GM18909 (cell line): ENCODE measurements at regions not wholly inside any gene's neighbourhood (a gene's known extent, or its start where the extent isn't known, plus 50 kb on each side); places are given as distances from the start of the nearest gene placed in this dataset.

Experiments used
- ATAC-seq: cut with Tn5 transposase; IDR thresholded peaks from one replicate; pipeline ENCODE4 v1.9.1; 2021; ENCODE audit warnings: mild to moderate bottlenecking; ENCODE audit not compliant: unreplicated experiment, poor library complexity

GRCh38 chr2:129267559-129267958 is 711.9 kb upstream of the RAB6C start:
- ATAC-seq, result no peak

- ATAC-seq, result no peak
Measured at GRCh38 chr2:129273266-129274037, 706.0 kb upstream of the RAB6C start.

DNA sequence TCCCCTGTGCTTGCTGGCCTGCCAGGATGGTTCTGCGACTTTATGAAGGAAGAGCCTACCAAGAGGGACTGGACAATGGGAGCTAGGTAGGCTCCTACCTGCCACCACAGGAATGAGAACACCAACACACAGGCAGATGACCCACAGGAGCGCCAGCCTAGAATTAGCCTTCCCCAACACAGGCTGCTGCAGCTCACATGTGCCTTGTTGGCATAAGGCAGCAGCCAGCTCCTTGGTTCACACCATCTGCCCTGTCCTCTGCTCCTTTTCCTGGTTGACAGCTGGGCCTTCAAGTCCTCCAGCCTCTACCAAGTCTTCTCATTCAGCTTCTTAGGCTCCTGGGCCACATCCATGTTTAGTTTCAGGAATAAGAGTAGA is 705.4 kb upstream of the RAB6C start:
- no peak for ATAC-seq

DNA sequence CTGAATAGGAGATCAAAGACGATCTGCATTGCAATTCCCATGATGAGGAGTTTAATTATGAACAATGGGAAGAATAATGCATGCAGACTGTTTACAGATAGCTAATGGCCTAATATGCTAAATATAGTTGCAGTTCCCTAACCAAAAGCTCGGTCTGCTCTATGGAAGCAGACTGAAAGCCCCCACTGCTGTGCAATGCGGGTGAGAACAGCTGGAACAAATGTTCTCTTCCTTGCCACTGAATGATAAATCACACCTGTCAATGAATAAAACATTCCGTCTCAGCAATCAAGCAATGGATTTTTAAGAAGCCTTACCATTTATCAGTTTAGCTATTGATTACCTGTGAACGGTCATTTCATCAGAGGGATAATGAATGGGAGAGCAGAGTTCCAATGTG is 704.5 kb upstream of the RAB6C start:
- ATAC-seq, result no peak

GRCh38 chr2:129275706-129276105 is 703.8 kb upstream of the RAB6C start:
- ATAC-seq, result no peak

DNA sequence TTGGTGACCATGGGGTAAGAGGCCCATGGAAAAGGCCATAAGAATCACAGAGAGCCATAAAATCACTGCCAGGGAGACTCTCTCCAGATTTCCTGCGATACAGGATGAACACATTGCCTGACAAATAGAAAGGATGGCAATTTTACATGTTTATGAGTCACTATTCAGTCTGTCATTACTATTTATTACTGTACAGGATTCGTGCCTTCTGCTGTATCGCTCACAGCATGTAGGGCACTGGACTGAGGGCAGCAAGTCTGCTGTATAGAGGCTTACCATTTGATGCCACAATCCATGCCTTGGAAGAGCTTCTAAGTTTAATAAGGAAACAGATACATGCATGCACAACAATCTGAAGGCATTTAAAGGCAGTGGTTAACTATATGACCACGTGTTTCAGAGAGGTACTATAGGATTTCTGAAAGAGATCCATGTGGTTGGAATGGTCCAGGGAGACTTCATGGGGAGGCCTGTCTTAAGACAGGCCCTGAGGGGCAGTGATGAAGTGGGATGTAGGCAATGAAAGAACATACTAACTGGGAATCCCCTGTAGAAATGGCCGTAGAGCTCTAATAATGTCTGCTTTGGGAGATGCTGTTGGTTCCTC is 702.4 kb upstream of the RAB6C start:
- no peak for ATAC-seq

DNA sequence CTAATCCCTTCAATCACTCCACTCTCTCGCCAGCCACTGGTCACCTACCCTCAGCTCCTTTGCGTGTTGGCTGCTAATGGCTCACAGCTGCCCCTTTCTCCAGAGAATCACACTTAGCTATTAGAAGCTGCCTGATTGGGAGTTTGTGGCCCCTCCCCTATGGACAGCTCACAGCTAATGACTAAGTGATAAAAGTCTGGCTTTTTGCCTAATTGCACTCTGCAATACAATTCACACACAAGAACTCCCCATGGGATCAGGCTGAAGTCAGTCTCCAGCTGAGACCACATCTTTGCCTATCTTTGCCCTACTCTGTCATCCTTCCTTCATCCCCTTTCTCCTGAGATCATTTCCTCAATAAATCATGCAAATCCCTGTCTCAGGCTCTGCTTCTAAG is 701.9 kb upstream of the RAB6C start:
- no peak for ATAC-seq

GRCh38 chr2:129281791-129282530 is 697.5 kb upstream of the RAB6C start:
- ATAC-seq, result no peak

- no peak for ATAC-seq
Measured at GRCh38 chr2:129285012-129285411, 694.5 kb upstream of the RAB6C start.

DNA sequence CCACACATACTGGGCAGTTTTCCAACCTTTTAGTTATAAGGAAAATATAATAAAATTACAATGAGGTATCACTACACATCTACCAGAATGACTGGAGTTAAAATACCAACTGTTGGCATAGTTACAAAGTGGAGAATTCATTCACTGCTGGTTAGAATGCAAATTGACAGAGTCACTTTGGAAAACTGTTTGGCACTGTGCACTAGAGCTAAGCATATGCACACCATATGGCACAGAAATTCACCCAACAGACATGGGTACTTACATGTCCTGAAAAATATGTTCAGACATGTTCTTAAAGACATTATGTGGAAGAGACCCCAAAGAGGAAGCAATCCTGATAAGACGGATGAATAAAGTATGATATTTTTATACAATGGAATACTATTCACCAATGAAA is 686.1 kb upstream of the RAB6C start:
- no peak for ATAC-seq

DNA sequence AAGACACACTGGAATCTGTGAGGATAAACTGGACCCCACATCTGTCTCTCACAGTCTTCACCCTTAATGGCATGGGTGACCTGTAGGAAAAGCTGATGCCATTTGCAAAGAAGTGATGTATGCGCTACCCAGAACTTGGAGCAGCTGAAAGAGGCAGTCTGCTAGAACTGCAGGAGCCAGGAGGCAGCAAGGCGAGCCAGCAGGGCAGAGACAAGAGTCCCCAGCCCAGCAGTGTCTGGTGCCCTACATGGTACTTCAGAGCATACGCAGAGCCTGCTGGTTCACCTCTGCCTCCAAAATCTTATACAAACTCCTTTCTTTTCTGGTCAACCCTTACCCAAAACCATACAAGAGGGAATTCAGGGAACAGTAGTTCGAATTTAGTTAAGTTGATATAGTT is 683.1 kb upstream of the RAB6C start:
- no peak for ATAC-seq

DNA sequence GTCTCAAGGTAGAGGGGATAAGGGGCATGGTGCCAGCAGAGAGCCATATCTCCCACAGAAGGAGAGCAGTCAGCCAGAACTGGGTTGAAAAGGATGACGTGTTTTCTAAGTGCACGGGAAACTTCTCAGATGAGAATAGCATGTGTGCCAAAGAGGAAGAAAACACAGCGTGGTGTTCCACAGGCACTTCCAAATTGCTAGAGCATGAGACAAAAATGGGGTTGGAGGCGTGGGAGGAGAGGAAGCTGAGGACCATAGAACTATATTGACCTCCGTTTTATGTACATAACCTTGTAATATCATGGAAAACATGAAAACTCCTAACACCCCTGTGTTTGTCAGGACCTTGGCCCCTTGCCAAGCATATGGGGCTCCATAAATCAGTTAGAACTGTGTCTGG is 682.7 kb upstream of the RAB6C start:
- no peak for ATAC-seq

DNA sequence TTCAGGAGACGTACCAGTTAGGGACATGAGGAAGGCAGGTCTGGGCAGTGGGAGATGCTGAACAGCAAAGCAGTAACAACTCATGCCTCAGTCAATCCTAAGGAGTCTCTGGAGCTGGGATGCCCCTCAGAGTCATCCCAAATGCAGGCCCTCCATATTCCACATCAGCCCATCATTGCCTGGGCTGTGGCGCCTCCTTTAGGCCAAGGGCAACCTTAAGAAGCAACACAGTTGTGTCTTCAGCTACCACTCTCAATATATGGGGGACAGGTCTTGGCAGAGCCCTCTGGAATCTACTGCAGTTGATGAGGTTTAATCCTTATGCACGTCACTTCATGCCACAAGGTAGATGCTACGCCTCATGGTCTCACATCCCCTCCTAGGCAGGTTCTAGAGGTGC is 682.0 kb upstream of the RAB6C start:
- no peak for ATAC-seq

DNA sequence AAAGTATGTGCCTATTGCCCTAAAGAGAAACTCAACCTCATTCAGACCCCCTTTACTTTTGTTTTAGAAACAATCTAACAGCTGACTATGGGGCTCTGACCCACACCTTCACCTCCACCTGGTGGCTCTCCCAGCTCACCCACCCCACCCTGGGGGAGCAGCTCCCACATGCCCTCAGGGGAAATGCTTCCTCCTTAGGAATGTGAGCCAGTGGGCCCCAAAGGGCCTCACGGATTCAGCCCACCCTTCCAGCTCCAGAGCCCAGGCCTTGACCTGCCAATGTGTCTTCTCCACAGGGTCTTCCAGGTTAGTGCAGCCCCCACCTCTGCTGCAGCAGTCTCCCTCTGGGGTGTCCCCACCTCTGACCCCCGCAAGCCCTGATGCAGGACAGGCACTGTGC is 680.1 kb upstream of the RAB6C start:
- ATAC-seq, result no peak

DNA sequence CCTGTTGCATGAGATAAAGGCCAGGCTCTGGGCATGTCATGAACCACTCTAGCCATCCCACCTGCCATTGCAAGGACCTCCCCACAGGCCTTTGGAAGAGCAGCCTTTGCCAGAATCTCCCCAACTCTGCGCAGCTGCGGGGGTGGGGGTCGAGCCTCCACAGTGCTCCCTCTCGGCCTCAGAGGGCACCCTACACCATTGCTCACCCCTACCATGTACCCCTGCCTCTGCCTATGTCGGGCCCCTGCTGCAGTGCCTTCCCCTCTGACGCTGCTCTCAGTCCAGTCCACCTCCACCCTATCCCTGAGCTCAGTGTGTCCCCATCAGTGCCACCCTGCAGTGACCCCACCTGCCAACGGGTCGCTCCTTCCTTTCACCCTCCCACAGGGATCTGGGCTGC is 679.7 kb upstream of the RAB6C start:
- no peak for ATAC-seq

- ATAC-seq, result no peak
Measured at GRCh38 chr2:129300456-129300855, 679.0 kb upstream of the RAB6C start.

GRCh38 chr2:129301431-129301913 is 678.0 kb upstream of the RAB6C start:
- no peak for ATAC-seq

DNA sequence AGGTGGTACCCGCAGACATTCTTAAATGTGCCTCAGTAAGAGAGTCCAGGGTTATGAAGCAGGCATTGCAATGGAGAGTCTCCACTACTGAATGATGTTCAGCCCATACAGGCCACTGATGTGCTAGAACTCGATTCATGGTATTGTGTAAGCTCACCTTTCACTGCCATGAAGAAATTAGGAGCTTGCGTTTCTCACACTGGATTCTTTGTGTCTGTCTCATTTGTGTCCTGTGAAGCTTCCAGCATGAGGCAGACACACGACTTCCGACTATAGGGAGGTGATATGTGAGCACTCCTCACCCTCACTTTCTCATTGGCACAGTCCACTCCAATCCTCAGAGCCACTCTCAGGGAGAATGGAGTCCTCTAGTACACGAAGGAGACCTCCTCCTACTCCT is 677.4 kb upstream of the RAB6C start:
- ATAC-seq, result no peak

GRCh38 chr2:129302561-129303183 is 676.8 kb upstream of the RAB6C start:
- no peak for ATAC-seq

DNA sequence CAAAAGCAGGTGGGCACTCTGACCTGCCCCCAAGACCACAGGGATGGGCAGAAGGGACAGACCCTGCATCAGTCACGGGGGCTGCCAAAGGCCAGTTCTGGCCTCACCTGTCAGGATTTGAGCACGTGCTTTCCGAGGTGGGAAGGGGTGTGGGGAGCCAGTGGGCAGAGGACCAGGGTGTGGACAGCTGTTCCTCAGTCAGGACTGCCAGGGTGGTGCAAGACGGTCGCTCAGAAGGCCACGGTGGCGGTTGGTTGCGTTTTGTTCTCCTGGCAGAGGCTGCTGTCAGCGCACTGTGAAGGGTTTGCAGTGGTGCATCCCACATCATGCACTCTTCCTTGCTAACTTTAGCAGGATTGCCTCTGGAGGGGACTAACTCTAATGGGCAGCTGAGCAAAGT is 665.3 kb upstream of the RAB6C start:
- ATAC-seq, result no peak
